ENCODE measurements at regions not wholly inside any gene's neighbourhood (a gene's known extent, or its start where the extent isn't known, plus 50 kb on each side); places are given as distances from the start of the nearest gene placed in this dataset.

- TF ChIP-seq CTCF (IDR thresholded peaks at IDR 0.05; ENCODE audit: extremely low read depth, insufficient read depth, missing control alignments): no peak
- DNase-seq (ENCODE audit: low spot score): no peak
- in situ Hi-C loops (cut with MboI; ENCODE audit: low pct_unique_long_range_greater_than_20kb, low sequenced_read_pairs, unreplicated experiment): no loop called here
These were observed 115.9 kb upstream of the BDNF start for GRCh38 chr11:27816197-27816596.

- in situ Hi-C loops (cut with MboI; ENCODE audit: low pct_unique_long_range_greater_than_20kb, low sequenced_read_pairs, unreplicated experiment): no loop called here
- TF ChIP-seq CTCF (IDR thresholded peaks at IDR 0.05; ENCODE audit: extremely low read depth, insufficient read depth, missing control alignments): no peak
- DNase-seq (ENCODE audit: low spot score): no peak
These were observed 112.1 kb upstream of the BDNF start for GRCh38 chr11:27812341-27812740.

GRCh38 chr11:27807596-27807995, 107.3 kb upstream of the BDNF start:
- in situ Hi-C loops (cut with MboI; ENCODE audit: low pct_unique_long_range_greater_than_20kb, low sequenced_read_pairs, unreplicated experiment): no loop called here
- DNase-seq (ENCODE audit: low spot score): no peak
- TF ChIP-seq CTCF (IDR thresholded peaks at IDR 0.05; ENCODE audit: extremely low read depth, insufficient read depth, missing control alignments): no peak

- no peak for TF ChIP-seq CTCF (IDR thresholded peaks at IDR 0.05; ENCODE audit: extremely low read depth, insufficient read depth, missing control alignments)
- in situ Hi-C loops (cut with MboI; ENCODE audit: low pct_unique_long_range_greater_than_20kb, low sequenced_read_pairs, unreplicated experiment): no loop called here
- DNase-seq (ENCODE audit: low spot score): no peak
These were observed 105.9 kb upstream of the BDNF start for GRCh38 chr11:27806122-27806521.

GRCh38 chr11:27795955-27796861, 96.0 kb upstream of the BDNF start:
- no peak for TF ChIP-seq CTCF (IDR thresholded peaks at IDR 0.05; ENCODE audit: extremely low read depth, insufficient read depth, missing control alignments)
- in situ Hi-C loops (cut with MboI; ENCODE audit: low pct_unique_long_range_greater_than_20kb, low sequenced_read_pairs, unreplicated experiment): no loop called here
- no peak for DNase-seq (ENCODE audit: low spot score)

- in situ Hi-C loops (cut with MboI; ENCODE audit: low pct_unique_long_range_greater_than_20kb, low sequenced_read_pairs, unreplicated experiment): no loop called here
- no peak for TF ChIP-seq CTCF (IDR thresholded peaks at IDR 0.05; ENCODE audit: extremely low read depth, insufficient read depth, missing control alignments)
- DNase-seq (ENCODE audit: low spot score): no peak
These were observed 86.6 kb upstream of the BDNF start for GRCh38 chr11:27786864-27787263.

Measured in GM13977 (cell line).